ENCODE measurements at regions not wholly inside any gene's neighbourhood (a gene's known extent, or its start where the extent isn't known, plus 50 kb on each side); places are given as distances from the start of the nearest gene placed in this dataset.

DNA sequence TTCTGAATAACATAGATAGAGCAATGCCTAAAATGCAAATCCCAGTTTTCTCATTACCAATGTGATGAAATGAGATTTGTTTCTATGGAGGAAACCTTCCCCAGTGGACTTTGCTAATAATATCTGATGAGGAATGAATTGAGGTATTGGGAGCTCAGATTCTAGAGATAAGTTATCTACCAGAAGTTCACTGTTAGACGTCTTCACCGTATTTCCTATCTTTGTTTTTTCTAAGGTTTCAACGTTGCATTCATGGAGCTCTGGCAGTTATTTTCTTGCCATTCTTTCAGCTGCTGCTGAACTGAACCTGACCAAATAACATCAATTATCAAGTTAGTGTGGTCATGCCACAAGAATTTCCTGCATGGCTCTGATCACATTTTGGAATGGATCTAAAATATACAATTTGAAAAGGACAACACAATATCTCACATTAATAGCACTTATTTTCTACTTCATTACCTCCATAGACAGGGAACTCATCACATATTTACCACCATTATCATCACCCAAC is 511.8 kb upstream of the LCORL start:
- Histone ChIP-seq H3K4me3 (no peak overlapping the region), H3K4me1 (no peaks in the 10 kb centered on the region), H3K27ac (no peak overlapping the region), H3K9me3 (no peaks in the 10 kb centered on the region), H3K36me3 (no peaks in the 10 kb centered on the region), H3K27me3 (replicated peaks in 1 of 7) (no peaks in the 10 kb centered on the region)
- TF ChIP-seq, protein P1, sequence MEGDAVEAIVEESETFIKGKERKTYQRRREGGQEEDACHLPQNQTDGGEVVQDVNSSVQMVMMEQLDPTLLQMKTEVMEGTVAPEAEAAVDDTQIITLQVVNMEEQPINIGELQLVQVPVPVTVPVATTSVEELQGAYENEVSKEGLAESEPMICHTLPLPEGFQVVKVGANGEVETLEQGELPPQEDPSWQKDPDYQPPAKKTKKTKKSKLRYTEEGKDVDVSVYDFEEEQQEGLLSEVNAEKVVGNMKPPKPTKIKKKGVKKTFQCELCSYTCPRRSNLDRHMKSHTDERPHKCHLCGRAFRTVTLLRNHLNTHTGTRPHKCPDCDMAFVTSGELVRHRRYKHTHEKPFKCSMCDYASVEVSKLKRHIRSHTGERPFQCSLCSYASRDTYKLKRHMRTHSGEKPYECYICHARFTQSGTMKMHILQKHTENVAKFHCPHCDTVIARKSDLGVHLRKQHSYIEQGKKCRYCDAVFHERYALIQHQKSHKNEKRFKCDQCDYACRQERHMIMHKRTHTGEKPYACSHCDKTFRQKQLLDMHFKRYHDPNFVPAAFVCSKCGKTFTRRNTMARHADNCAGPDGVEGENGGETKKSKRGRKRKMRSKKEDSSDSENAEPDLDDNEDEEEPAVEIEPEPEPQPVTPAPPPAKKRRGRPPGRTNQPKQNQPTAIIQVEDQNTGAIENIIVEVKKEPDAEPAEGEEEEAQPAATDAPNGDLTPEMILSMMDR (IDR thresholded peaks at IDR 0.05 in 8 of 11, conservative IDR thresholded peaks at IDR 0.05 in 3 of 11) = no peak
- TF ChIP-seq POLR2A (IDR thresholded peaks at IDR 0.05) (no peak), POLR2AphosphoS5 (IDR thresholded peaks at IDR 0.05) (no peak)
- 25 to 30% (median 29%) methylated on average over 3 of the region's 3 CpGs for WGBS, 5 donors
- no peak for DNase-seq
- intact Hi-C loops (cut with DNase I; ENCODE audit: low total_unique reads) = no loop called here

DNA sequence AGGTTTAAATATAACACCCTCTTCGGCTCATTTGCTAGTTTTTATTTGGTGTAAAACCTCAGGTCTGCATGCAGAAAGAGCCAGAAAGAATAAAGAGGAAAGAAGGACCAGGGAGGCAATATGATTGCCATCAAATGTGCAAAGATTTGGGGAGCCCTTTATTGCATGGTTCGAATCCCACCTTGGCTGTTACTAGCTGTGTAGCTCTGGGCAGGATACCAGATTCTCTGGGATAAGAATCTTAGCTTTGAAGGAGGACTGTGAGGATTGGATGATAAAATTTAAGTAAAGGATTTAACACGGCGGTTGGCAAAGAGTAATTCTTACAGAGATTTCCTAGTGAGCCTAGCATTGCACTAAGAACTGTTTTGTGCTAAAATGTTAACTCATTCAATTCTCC is 510.2 kb upstream of the LCORL start:
- intact Hi-C loops (cut with DNase I; ENCODE audit: low total_unique reads) = no loop called here
- no peaks in the 10 kb centered on the region for H3K27me3 ChIP-seq (replicated peaks in 1 of 7)
- 80 to 92% (median 85%) methylated on average over 4 of the region's 4 CpGs for WGBS, 5 donors
- no peaks in the 10 kb centered on the region for H3K4me1 ChIP-seq
- no peaks in the 10 kb centered on the region for H3K9me3 ChIP-seq
- no peaks in the 10 kb centered on the region for H3K36me3 ChIP-seq
- no peak for DNase-seq
- H3K27ac ChIP-seq = no peak overlapping the region
- H3K4me3 ChIP-seq = no peak overlapping the region
- no peak for TF ChIP-seq POLR2A (IDR thresholded peaks at IDR 0.05)

DNA sequence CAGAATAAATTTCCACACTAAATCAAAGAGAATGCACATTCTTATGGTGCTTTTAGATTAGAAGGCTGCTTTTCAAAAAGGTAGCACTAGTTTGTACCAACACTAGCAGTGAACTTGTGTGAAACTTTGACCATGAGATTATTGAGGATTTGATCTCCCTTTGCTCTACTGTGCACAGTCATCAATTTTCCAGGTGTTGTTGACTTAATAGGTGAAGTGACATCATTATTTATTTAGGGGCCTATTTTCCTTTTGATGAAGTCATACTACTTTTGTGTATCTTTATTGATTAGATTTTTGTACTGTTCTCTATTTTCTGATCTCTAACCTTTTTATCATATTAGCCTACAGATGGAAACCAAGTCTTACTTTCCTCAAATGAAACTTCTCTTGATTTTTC is 507.9 kb upstream of the LCORL start:
- Histone ChIP-seq H3K36me3 (no peaks in the 10 kb centered on the region), H3K4me3 (no peak overlapping the region), H3K27me3 (replicated peaks in 1 of 7) (no peaks in the 10 kb centered on the region), H3K9me3 (no peaks in the 10 kb centered on the region), H3K4me1 (no peaks in the 10 kb centered on the region), H3K27ac (no peak overlapping the region)
- TF ChIP-seq POLR2A (IDR thresholded peaks at IDR 0.05) = no peak
- TF ChIP-seq, protein P1 (IDR thresholded peaks at IDR 0.05 in 8 of 11, conservative IDR thresholded peaks at IDR 0.05 in 3 of 11) = no peak
- no peak for TF ChIP-seq POLR2AphosphoS5 (IDR thresholded peaks at IDR 0.05)
- intact Hi-C loops (cut with DNase I; ENCODE audit: low total_unique reads) = no loop called here
- no peak for DNase-seq

DNA sequence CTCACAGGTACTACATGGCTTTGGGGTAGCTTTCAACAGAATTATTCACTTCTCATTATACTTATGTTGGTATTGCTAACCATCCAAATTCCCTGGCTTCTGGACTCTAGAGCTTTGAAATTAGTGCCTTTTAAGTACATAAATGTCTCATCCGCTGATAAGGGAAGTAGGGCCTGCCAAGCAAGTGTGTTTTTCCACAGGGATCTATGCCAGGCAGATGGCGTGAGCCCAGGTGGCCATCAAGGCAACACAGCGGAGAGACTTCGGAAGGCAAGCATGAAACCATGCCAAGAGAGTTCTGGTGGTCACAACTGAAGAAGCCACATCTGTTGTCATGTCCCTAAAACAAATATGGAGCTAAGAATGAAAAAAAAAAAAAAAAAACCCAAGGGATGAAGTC is 503.1 kb upstream of the LCORL start:
- Histone ChIP-seq H3K9me3 (no peaks in the 10 kb centered on the region), H3K27ac (no peak overlapping the region), H3K4me3 (no peak overlapping the region), H3K27me3 (replicated peaks in 1 of 7) (no peaks in the 10 kb centered on the region), H3K4me1 (no peaks in the 10 kb centered on the region), H3K36me3 (no peaks in the 10 kb centered on the region)
- whole genome bisulfite sequencing, 5 donors = 70 to 87% (median 75%) methylated on average over 4 of the region's 4 CpGs
- DNase-seq = no peak
- intact Hi-C loops (cut with DNase I; ENCODE audit: low total_unique reads) = no loop called here
- TF ChIP-seq POLR2AphosphoS5 (IDR thresholded peaks at IDR 0.05) = no peak

DNA sequence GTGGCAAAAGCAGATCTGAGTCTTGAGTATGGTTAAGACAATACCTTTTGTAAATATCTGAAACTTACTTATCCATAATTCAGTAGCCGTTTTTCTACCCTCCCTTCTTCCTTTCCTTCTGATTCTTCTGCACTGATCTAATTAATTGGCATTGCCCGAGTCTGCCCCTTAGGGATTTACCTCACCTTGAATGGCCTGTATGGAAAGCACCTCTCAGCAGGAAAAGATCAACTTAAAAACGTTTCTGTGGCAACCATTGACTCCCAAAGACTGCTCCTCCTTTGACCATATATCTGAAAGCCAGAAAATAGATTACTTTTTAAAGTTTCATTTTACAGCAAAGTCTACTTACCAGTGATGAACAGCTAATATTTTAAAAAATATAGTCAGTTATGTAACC is 496.5 kb upstream of the LCORL start:
- intact Hi-C loops (cut with DNase I; ENCODE audit: low total_unique reads) = no loop called here
- Histone ChIP-seq H3K4me1 (no peaks in the 10 kb centered on the region), H3K4me3 (no peak overlapping the region), H3K36me3 (no peaks in the 10 kb centered on the region), H3K27me3 (replicated peaks in 1 of 7) (no peaks in the 10 kb centered on the region), H3K9me3 (no peaks in the 10 kb centered on the region), H3K27ac (no peak overlapping the region)
- no peak for DNase-seq
- no peak for TF ChIP-seq POLR2AphosphoS5 (IDR thresholded peaks at IDR 0.05)
- TF ChIP-seq, protein P1 (IDR thresholded peaks at IDR 0.05 in 8 of 11, conservative IDR thresholded peaks at IDR 0.05 in 3 of 11) = no peak
- TF ChIP-seq POLR2A (IDR thresholded peaks at IDR 0.05) = no peak
- 13 to 22% (median 18%) methylated on average over 3 of the region's 3 CpGs for WGBS, 5 donors
